Body of pancreas (tissue), 4 donors: ENCODE measurements at regions not wholly inside any gene's neighbourhood (a gene's known extent, or its start where the extent isn't known, plus 50 kb on each side); places are given as distances from the start of the nearest gene placed in this dataset.

Source experiments
- CTCF ChIP-seq, 7 experiments: fragments of 450-650 bp in 4 of 7; fragments of 200-600 bp in 3 of 7; sonication (generic) in 3 of 7; IDR thresholded peaks; one replicate each; pipeline ENCODE4 v1.5.1; 2016 to 2019; ENCODE audit warnings: antibody characterized with exemption in 7 of 7
- POLR2A ChIP-seq, 3 donors: fragments of 450-650 bp; IDR thresholded peaks; one replicate each; pipeline ENCODE4 v1.6.1; 2016; ENCODE audit warnings: antibody characterized with exemption in 3 of 3, mild to moderate bottlenecking in 2 of 3

- no peak for TF ChIP-seq CTCF (IDR thresholded peaks at IDR 0.05)
- TF ChIP-seq POLR2A (IDR thresholded peaks at IDR 0.05), result no peak
Measured at GRCh38 chr18:7338846-7339245, 108.0 kb downstream of the LRRC30 start.
